Thoracic aorta (tissue), 2 donors: ENCODE measurements at regions not wholly inside any gene's neighbourhood (a gene's known extent, or its start where the extent isn't known, plus 50 kb on each side); places are given as distances from the start of the nearest gene placed in this dataset.

ENCODE experiments used
- ATAC-seq: fragments of 150-250 bp; one replicate; pipeline ENCODE4 v1.8.0; 2017; ENCODE audit warnings: low read depth; ENCODE audit not compliant: insufficient number of reproducible peaks, low FRiP score
- DNase-seq: peaks from one replicate; pipeline ENCODE4 v3.0.0-alpha.2; 2020; ENCODE audit warnings: low spot score
- H3K27ac ChIP-seq, 2 donors: fragments of 200-600 bp; sonication (generic); 1 replicate in 1 of 2; 2 replicates in 1 of 2; pipeline ENCODE4 v1.5.1; 2016; ENCODE audit warnings: mild to moderate bottlenecking in 2 of 2, moderate library complexity in 2 of 2
- H3K27me3 ChIP-seq: fragments of 200-600 bp; sonication (generic); replicated peaks from 2 replicates; pipeline ENCODE4 v1.6.0; 2016; ENCODE audit warnings: mild to moderate bottlenecking; ENCODE audit not compliant: insufficient read depth
- H3K36me3 ChIP-seq: fragments of 200-600 bp; sonication (generic); one replicate; pipeline ENCODE4 v1.5.1; 2016
- H3K4me1 ChIP-seq, 2 donors: fragments of 200-600 bp; sonication (generic); 1 replicate in 1 of 2; 2 replicates in 1 of 2; pipeline versions ENCODE4 v1.5.1 to v1.6.0; 2016; ENCODE audit warnings: low read depth in 2 of 2, mild to moderate bottlenecking in 1 of 2; ENCODE audit not compliant: control insufficient read depth in 1 of 2
- H3K4me3 ChIP-seq: fragments of 200-600 bp; sonication (generic); 2 replicates; pipeline ENCODE4 v1.5.1; 2016; ENCODE audit warnings: mild to moderate bottlenecking
- H3K9me3 ChIP-seq: fragments of 200-600 bp; sonication (generic); 2 replicates; pipeline ENCODE4 v1.5.1; 2016
- CTCF ChIP-seq: fragments of 200-600 bp; sonication (generic); IDR thresholded peaks from one replicate; pipeline ENCODE4 v1.5.1; 2019; ENCODE audit warnings: antibody characterized with exemption

GRCh38 chr13:71323266-71323665 lies 543.7 kb downstream of the DACH1 start:
- TF ChIP-seq CTCF: no peak
- ATAC-seq (no peak), DNase-seq (no peak)
- no peak overlapping the region for H3K27ac ChIP-seq
- H3K4me1 ChIP-seq: no peaks in the 10 kb centered on the region
- H3K4me3 ChIP-seq: no peak overlapping the region
- H3K9me3 ChIP-seq: no peaks in the 10 kb centered on the region
- H3K36me3 ChIP-seq: no peaks in the 10 kb centered on the region
- H3K27me3 ChIP-seq: no peaks in the 10 kb centered on the region

GRCh38 chr13:71320452-71320851 lies 546.6 kb downstream of the DACH1 start:
- Histone ChIP-seq H3K4me3 (no peak overlapping the region), H3K27me3 (no peaks in the 10 kb centered on the region), H3K4me1 (no peaks in the 10 kb centered on the region), H3K27ac (no peak overlapping the region), H3K36me3 (no peaks in the 10 kb centered on the region), H3K9me3 (no peaks in the 10 kb centered on the region)
- no peak for DNase-seq
- no peak for ATAC-seq
- no peak for TF ChIP-seq CTCF

- DNase-seq (no peak), ATAC-seq (no peak)
- no peaks in the 10 kb centered on the region for H3K36me3 ChIP-seq
- no peak overlapping the region for H3K4me3 ChIP-seq
- H3K27me3 ChIP-seq: no peaks in the 10 kb centered on the region
- H3K4me1 ChIP-seq: no peaks in the 10 kb centered on the region
- H3K9me3 ChIP-seq: no peaks in the 10 kb centered on the region
- H3K27ac ChIP-seq: no peak overlapping the region
- no peak for TF ChIP-seq CTCF
Measured at GRCh38 chr13:71316792-71317363, 550.1 kb downstream of the DACH1 start.

GRCh38 chr13:71312923-71313322 lies 554.1 kb downstream of the DACH1 start:
- H3K9me3 ChIP-seq: no peaks in the 10 kb centered on the region
- H3K36me3 ChIP-seq: no peaks in the 10 kb centered on the region
- H3K27ac ChIP-seq: no peak overlapping the region
- no peak for TF ChIP-seq CTCF
- H3K27me3 ChIP-seq: no peaks in the 10 kb centered on the region
- no peak for DNase-seq
- H3K4me3 ChIP-seq: no peak overlapping the region
- no peaks in the 10 kb centered on the region for H3K4me1 ChIP-seq
- ATAC-seq: no peak

GRCh38 chr13:71309905-71310304 lies 557.1 kb downstream of the DACH1 start:
- TF ChIP-seq CTCF: no peak
- Histone ChIP-seq H3K27ac (no peak overlapping the region), H3K36me3 (no peaks in the 10 kb centered on the region), H3K4me1 (no peaks in the 10 kb centered on the region), H3K4me3 (no peak overlapping the region), H3K9me3 (no peaks in the 10 kb centered on the region), H3K27me3 (no peaks in the 10 kb centered on the region)
- ATAC-seq: no peak
- no peak for DNase-seq
